OCI-LY7 (cell line): ENCODE measurements at regions not wholly inside any gene's neighbourhood (a gene's known extent, or its start where the extent isn't known, plus 50 kb on each side); places are given as distances from the start of the nearest gene placed in this dataset.

Experiments used
- BruUV-seq: library from RNA; stranded (reverse); fragments of 400-500 nt; replicated peaks from 2 replicates; lab custom pipeline; 2021; lab: Mats Ljungman, UMichigan
- CTCF ChIA-PET: fragments of 300-600 bp; sonication (Branson Sonifier 250); formaldehyde crosslinking; loops from one replicate; lab custom pipeline; 2022; ENCODE audit warnings: antibody characterized with exemption; ENCODE audit not compliant: unreplicated experiment; lab: Charles Lee
- POLR2A ChIA-PET: fragments of 300-600 bp; sonication (Branson Sonifier 250); formaldehyde crosslinking; loops from one replicate; lab custom pipeline; 2022; ENCODE audit warnings: antibody characterized with exemption; lab: Charles Lee
- DNase-seq: peaks from one replicate; pipeline ENCODE4 v3.0.0-alpha.2; 2015; ENCODE audit warnings: low spot score
- H2AFZ ChIP-seq: fragments of 200-600 bp; sonication (generic), shearing (Covaris generic); 2 replicates; pipeline ENCODE4 v1.6.1; 2014; ENCODE audit warnings: mild to moderate bottlenecking, antibody characterized with exemption, low read length, moderate library complexity
- H3K27ac ChIP-seq: fragments of 200-600 bp; sonication (generic); 2 replicates; pipeline ENCODE4 v1.5.1; 2014; ENCODE audit warnings: mixed run types, low read depth, mild to moderate bottlenecking, moderate library complexity, low read length, inconsistent platforms; ENCODE audit not compliant: poor library complexity, severe bottlenecking
- H3K36me3 ChIP-seq: fragments of 200-600 bp; sonication (generic); 2 replicates; pipeline ENCODE4 v1.6.1; 2014; ENCODE audit warnings: mild to moderate bottlenecking, antibody characterized with exemption, low read length, moderate library complexity, mixed read lengths; ENCODE audit not compliant: insufficient read depth
- H3K4me1 ChIP-seq: fragments of 200-600 bp; sonication (generic); 2 replicates; pipeline ENCODE4 v1.5.1; 2014; ENCODE audit warnings: mild to moderate bottlenecking, low read length; ENCODE audit not compliant: insufficient read depth, poor library complexity, severe bottlenecking
- H3K4me2 ChIP-seq: fragments of 200-600 bp; sonication (generic); 2 replicates; pipeline ENCODE4 v1.6.1; 2014; ENCODE audit warnings: mild to moderate bottlenecking, low read length
- H3K4me3 ChIP-seq: fragments of 200-600 bp; sonication (generic); 2 replicates; pipeline ENCODE4 v1.5.1; 2014; ENCODE audit warnings: mild to moderate bottlenecking, low read depth, low read length; ENCODE audit not compliant: poor library complexity, severe bottlenecking
- H3K79me2 ChIP-seq: fragments of 200-600 bp; sonication (generic); 2 replicates; pipeline ENCODE4 v1.6.1; 2016; ENCODE audit warnings: low read depth, mild to moderate bottlenecking, low read length, moderate library complexity, mixed read lengths; ENCODE audit not compliant: insufficient read depth
- H3K9me2 ChIP-seq: fragments of 200-600 bp; sonication (generic); 2 replicates; pipeline ENCODE4 v1.6.1; 2016; ENCODE audit warnings: mild to moderate bottlenecking, low read length, mixed read lengths; ENCODE audit not compliant: insufficient read depth
- H3K9me3 ChIP-seq: fragments of 200-600 bp; sonication (generic); 2 replicates; pipeline ENCODE4 v1.6.1; 2014; ENCODE audit warnings: mild to moderate bottlenecking, mixed run types, low read length, mixed read lengths
- H4K20me1 ChIP-seq: fragments of 200-600 bp; sonication (generic); 2 replicates; pipeline ENCODE4 v1.6.1; 2014; ENCODE audit warnings: mild to moderate bottlenecking, antibody characterized with exemption, low read length, moderate library complexity, mixed read lengths; ENCODE audit not compliant: insufficient read depth
- CTCF ChIP-seq: fragments of 200-600 bp; sonication (generic); conservative IDR thresholded peaks from 2 replicates; pipeline ENCODE4 v1.5.1; 2014; ENCODE audit warnings: mild to moderate bottlenecking, antibody characterized with exemption, low read length, moderate library complexity, mixed read lengths
- EZH2phosphoT487 ChIP-seq: fragments of 200-600 bp; sonication (generic); IDR thresholded peaks from 2 replicates; pipeline ENCODE4 v1.6.1; 2018; ENCODE audit warnings: low read depth, borderline replicate concordance, mild to moderate bottlenecking, mixed run types, antibody characterized with exemption, low read length, moderate library complexity, mixed read lengths
- intact Hi-C: fragments of 100-400 bp; cut with micrococcal nuclease; formaldehyde crosslinking; loops from one replicate; pipeline ENCODE4 v1.10.0; 2022; ENCODE audit not compliant: unreplicated experiment

GRCh38 chr10:8245814-8246142, 191.3 kb downstream of the GATA3 start:
- Histone ChIP-seq H3K4me3 (no peak overlapping the region), H3K79me2 (no peaks in the 10 kb centered on the region), H3K27ac (no peak overlapping the region), H3K36me3 (no peaks in the 10 kb centered on the region), H2AFZ (no peak overlapping the region), H3K9me3 (no peaks in the 10 kb centered on the region), H4K20me1 (no peaks in the 10 kb centered on the region), H3K4me2 (no peak overlapping the region), H3K9me2 (no peaks in the 10 kb centered on the region), H3K4me1 (no peaks in the 10 kb centered on the region)
- ChIA-PET CTCF (no interaction called here), POLR2A (no interaction called here)
- DNase-seq: no peak
- BruUV-seq: no TSS peak
- intact Hi-C loops: no loop called here
- TF ChIP-seq EZH2phosphoT487: no peak
- no peak for TF ChIP-seq CTCF

GRCh38 chr10:8246548-8246947, 192.1 kb downstream of the GATA3 start:
- no peak for TF ChIP-seq EZH2phosphoT487
- TF ChIP-seq CTCF: no peak
- BruUV-seq: no TSS peak
- no peak overlapping the region for H3K4me2 ChIP-seq
- H3K9me3 ChIP-seq: no peaks in the 10 kb centered on the region
- no peak overlapping the region for H3K27ac ChIP-seq
- no peaks in the 10 kb centered on the region for H3K36me3 ChIP-seq
- intact Hi-C loops: no loop called here
- H3K4me3 ChIP-seq: no peak overlapping the region
- no peak overlapping the region for H2AFZ ChIP-seq
- ChIA-PET CTCF (no interaction called here), POLR2A (no interaction called here)
- DNase-seq: no peak
- H4K20me1 ChIP-seq: no peaks in the 10 kb centered on the region
- H3K9me2 ChIP-seq: no peaks in the 10 kb centered on the region
- no peaks in the 10 kb centered on the region for H3K4me1 ChIP-seq
- no peaks in the 10 kb centered on the region for H3K79me2 ChIP-seq

- intact Hi-C loops: no loop called here
- Histone ChIP-seq H3K4me3 (no peak overlapping the region), H4K20me1 (no peaks in the 10 kb centered on the region), H3K36me3 (no peaks in the 10 kb centered on the region), H3K4me2 (no peak overlapping the region), H2AFZ (no peak overlapping the region), H3K9me3 (no peaks in the 10 kb centered on the region), H3K27ac (no peak overlapping the region), H3K79me2 (no peaks in the 10 kb centered on the region), H3K9me2 (no peaks in the 10 kb centered on the region), H3K4me1 (no peaks in the 10 kb centered on the region)
- no peak for TF ChIP-seq EZH2phosphoT487
- no peak for TF ChIP-seq CTCF
- POLR2A ChIA-PET: no interaction called here
- CTCF ChIA-PET: no interaction called here
- DNase-seq: no peak
- BruUV-seq: no TSS peak
Measured at GRCh38 chr10:8247191-8247590, 192.7 kb downstream of the GATA3 start.
